OCI-LY1 (cell line): ENCODE measurements at regions not wholly inside any gene's neighbourhood (a gene's known extent, or its start where the extent isn't known, plus 50 kb on each side); places are given as distances from the start of the nearest gene placed in this dataset.

ENCODE experiments used
- H2AFZ ChIP-seq: fragments of 200-600 bp; sonication (generic), shearing (Covaris generic); 2 replicates; pipeline ENCODE4 v1.6.0; 2014; ENCODE audit warnings: antibody characterized with exemption, mild to moderate bottlenecking, low read length
- H3F3A ChIP-seq: fragments of 200-600 bp; sonication (generic), shearing (Covaris generic); 2 replicates; pipeline ENCODE4 v1.6.0; 2014; ENCODE audit warnings: mild to moderate bottlenecking, antibody characterized with exemption, low read length, moderate library complexity; ENCODE audit not compliant: insufficient read depth
- H3K27ac ChIP-seq: fragments of 200-600 bp; sonication (generic); 2 replicates; pipeline ENCODE4 v1.5.1; 2014; ENCODE audit warnings: low read length, mixed run types, mild to moderate bottlenecking, low read depth; ENCODE audit not compliant: poor library complexity, severe bottlenecking
- H3K27me3 ChIP-seq: fragments of 200-600 bp; sonication (generic); 2 replicates; pipeline ENCODE4 v1.6.0; 2014; ENCODE audit warnings: antibody characterized with exemption, mild to moderate bottlenecking, low read length, moderate library complexity; ENCODE audit not compliant: insufficient read depth
- H3K36me3 ChIP-seq: fragments of 200-600 bp; sonication (generic); 2 replicates; pipeline ENCODE4 v1.6.1; 2014; ENCODE audit warnings: mild to moderate bottlenecking, antibody characterized with exemption, low read length, moderate library complexity, mixed read lengths; ENCODE audit not compliant: insufficient read depth
- H3K4me1 ChIP-seq: fragments of 200-600 bp; sonication (generic); 2 replicates; pipeline ENCODE4 v1.5.1; 2014; ENCODE audit warnings: mild to moderate bottlenecking, low read length, moderate library complexity; ENCODE audit not compliant: insufficient read depth, severe bottlenecking
- H3K4me2 ChIP-seq: fragments of 200-600 bp; sonication (generic), shearing (Covaris generic); 2 replicates; pipeline ENCODE4 v1.6.1; 2014; ENCODE audit warnings: low read length
- H3K4me3 ChIP-seq: fragments of 200-600 bp; sonication (generic); 2 replicates; pipeline ENCODE4 v1.5.1; 2014; ENCODE audit warnings: low read length, low read depth, mild to moderate bottlenecking, mixed read lengths; ENCODE audit not compliant: poor library complexity, severe bottlenecking
- H3K79me2 ChIP-seq: fragments of 200-600 bp; shearing (Covaris generic); 2 replicates; pipeline ENCODE4 v1.6.1; 2016; ENCODE audit warnings: mixed run types, low read length, mixed read lengths; ENCODE audit not compliant: insufficient read depth
- H3K9ac ChIP-seq: fragments of 200-600 bp; sonication (generic), shearing (Covaris generic); 2 replicates; pipeline ENCODE4 v1.6.1; 2014; ENCODE audit warnings: mild to moderate bottlenecking, low read length, mixed read lengths
- H3K9me2 ChIP-seq: fragments of 200-600 bp; sonication (generic), shearing (Covaris generic); 2 replicates; pipeline ENCODE4 v1.6.1; 2014; ENCODE audit warnings: low read depth, mild to moderate bottlenecking, low read length, mixed read lengths
- H3K9me3 ChIP-seq: fragments of 200-600 bp; shearing (Covaris generic); 2 replicates; pipeline ENCODE4 v1.6.1; 2014; ENCODE audit warnings: low read length, mixed read lengths
- H4K20me1 ChIP-seq: fragments of 200-600 bp; sonication (generic), shearing (Covaris generic); 2 replicates; pipeline ENCODE4 v1.6.0; 2016; ENCODE audit warnings: mild to moderate bottlenecking, low read length; ENCODE audit not compliant: insufficient read depth
- CTCF ChIP-seq: fragments of 200-600 bp; sonication (generic), shearing (Covaris generic); IDR thresholded peaks from 2 replicates; pipeline ENCODE4 v1.5.1; 2017; ENCODE audit warnings: mild to moderate bottlenecking, antibody characterized with exemption, low read length, moderate library complexity, mixed read lengths
- EZH2 ChIP-seq: fragments of 200-600 bp; sonication (generic), shearing (Covaris generic); IDR thresholded peaks from 2 replicates; pipeline ENCODE4 v1.8.0; 2017; ENCODE audit warnings: borderline replicate concordance, mixed run types, mild to moderate bottlenecking, antibody characterized with exemption, low read length, moderate library complexity, mixed read lengths

GRCh38 chr12:75814851-75815754 lies 216.5 kb downstream of the PHLDA1 start:
- Histone ChIP-seq H3K79me2 (no peaks in the 10 kb centered on the region), H3K4me1 (no peaks in the 10 kb centered on the region), H3K27me3 (no peaks in the 10 kb centered on the region), H3K4me3 (no peak overlapping the region), H3K27ac (no peak overlapping the region), H3F3A (no peaks in the 10 kb centered on the region), H2AFZ (no peak overlapping the region), H3K9me2 (no peaks in the 10 kb centered on the region), H4K20me1 (no peaks in the 10 kb centered on the region), H3K9ac (no peak overlapping the region), H3K9me3 (no peaks in the 10 kb centered on the region), H3K36me3 (no peaks in the 10 kb centered on the region), H3K4me2 (no peak overlapping the region)
- TF ChIP-seq EZH2 (no peak), CTCF (no peak)

GRCh38 chr12:75813072-75813471 lies 218.5 kb downstream of the PHLDA1 start:
- no peaks in the 10 kb centered on the region for H3K9me3 ChIP-seq
- H3K4me1 ChIP-seq = no peaks in the 10 kb centered on the region
- no peaks in the 10 kb centered on the region for H3F3A ChIP-seq
- H3K9me2 ChIP-seq = no peaks in the 10 kb centered on the region
- H4K20me1 ChIP-seq = no peaks in the 10 kb centered on the region
- TF ChIP-seq EZH2 (no peak), CTCF (no peak)
- no peak overlapping the region for H3K9ac ChIP-seq
- no peak overlapping the region for H3K4me3 ChIP-seq
- no peaks in the 10 kb centered on the region for H3K79me2 ChIP-seq
- no peak overlapping the region for H2AFZ ChIP-seq
- no peaks in the 10 kb centered on the region for H3K27me3 ChIP-seq
- H3K27ac ChIP-seq = no peak overlapping the region
- no peaks in the 10 kb centered on the region for H3K36me3 ChIP-seq
- H3K4me2 ChIP-seq = no peak overlapping the region

- Histone ChIP-seq H3K36me3 (no peaks in the 10 kb centered on the region), H3K79me2 (no peaks in the 10 kb centered on the region), H3K27ac (no peak overlapping the region), H3K4me1 (no peaks in the 10 kb centered on the region), H3K27me3 (no peaks in the 10 kb centered on the region), H2AFZ (no peak overlapping the region), H3K9me2 (no peaks in the 10 kb centered on the region), H3K4me2 (no peak overlapping the region), H4K20me1 (no peaks in the 10 kb centered on the region), H3K9ac (no peak overlapping the region), H3F3A (no peaks in the 10 kb centered on the region), H3K4me3 (no peak overlapping the region), H3K9me3 (no peaks in the 10 kb centered on the region)
- TF ChIP-seq EZH2 = no peak
- TF ChIP-seq CTCF = no peak
These were observed 219.1 kb downstream of the PHLDA1 start for GRCh38 chr12:75812271-75813018.
